Ovary (tissue), 7 donors: ENCODE measurements at regions not wholly inside any gene's neighbourhood (a gene's known extent, or its start where the extent isn't known, plus 50 kb on each side); places are given as distances from the start of the nearest gene placed in this dataset.
"Not testable (repeated sequence)": the region's sequence is repeated elsewhere in the genome, so short reads cannot be mapped to it uniquely, and the experiment has no call there.

ENCODE experiments used
- DNase-seq, 5 donors: peaks; one replicate each; pipeline ENCODE4 v3.0.0-alpha.2; 2019 to 2020
- H3K27ac ChIP-seq, 2 donors: fragments of 200-600 bp; one replicate each; pipeline versions ENCODE4 v1.5.1 to v1.8.0; 2019 to 2022
- H3K27me3 ChIP-seq: fragments of 200-600 bp; one replicate; pipeline ENCODE4 v1.8.0; 2022
- H3K36me3 ChIP-seq: fragments of 200-600 bp; sonication (generic); one replicate; pipeline ENCODE4 v1.5.1; 2019
- H3K4me1 ChIP-seq: one replicate; pipeline ENCODE4 v1.8.1; 2013; ENCODE audit warnings: mild to moderate bottlenecking, moderate library complexity; ENCODE audit not compliant: insufficient read depth
- H3K4me3 ChIP-seq: fragments of 200-600 bp; sonication (generic); one replicate; pipeline ENCODE4 v1.5.1; 2017
- H3K9me3 ChIP-seq, 2 donors: fragments of 200-600 bp in 1 of 2; sonication (generic) in 1 of 2; one replicate each; pipeline versions ENCODE4 v1.5.1 to v1.8.1; 2013 to 2019; ENCODE audit warnings: mild to moderate bottlenecking in 1 of 2, moderate library complexity in 1 of 2
- EP300 ChIP-seq: sonication (generic); formaldehyde crosslinking; IDR thresholded peaks from one replicate; pipeline ENCODE4 v1.6.1; 2017; ENCODE audit warnings: antibody characterized with exemption
- POLR2A ChIP-seq: fragments of 450-650 bp; IDR thresholded peaks from one replicate; pipeline ENCODE4 v1.6.1; 2017; ENCODE audit warnings: antibody characterized with exemption, mild to moderate bottlenecking, moderate library complexity
- WGBS, 3 donors: extraction: QIAGEN DNeasy Blood & Tissue Kit in 1 of 3; methylation state at CpG; one replicate each; pipeline versions ENCODE4 v1.1.5 to v1.1.7; 2013 to 2017; 5-methylcytosine and 5-hydroxymethylcytosine counted together
- intact Hi-C, 4 donors: fragments of 100-400 bp; cut with DNase I; formaldehyde crosslinking; loops; one replicate each; pipeline versions ENCODE4 v1.11.0 to v1.15.1; 2022 to 2023
- TF ChIP-seq, protein P1 (sequence below), 3 donors: fragments of 450-650 bp in 2 of 3; fragments of 200-600 bp in 1 of 3; IDR thresholded peaks; one replicate each; pipeline versions ENCODE4 v1.5.1 to v1.8.0; 2016 to 2022; ENCODE audit warnings: antibody characterized with exemption in 3 of 3, mild to moderate bottlenecking in 1 of 3
- donor health status: DM: no; HTN: no; CAD: no; lungs with moderate emphysema.
- donor health status: DM: no; HTN: no; CAD: no.
- donor health status: Bipolar disorder and iron deficiency.
- donor health status: DM: no; HTN: no; CAD: no.
- donor health status: DM: yes; HTN: yes; CAD: no.

DNA sequence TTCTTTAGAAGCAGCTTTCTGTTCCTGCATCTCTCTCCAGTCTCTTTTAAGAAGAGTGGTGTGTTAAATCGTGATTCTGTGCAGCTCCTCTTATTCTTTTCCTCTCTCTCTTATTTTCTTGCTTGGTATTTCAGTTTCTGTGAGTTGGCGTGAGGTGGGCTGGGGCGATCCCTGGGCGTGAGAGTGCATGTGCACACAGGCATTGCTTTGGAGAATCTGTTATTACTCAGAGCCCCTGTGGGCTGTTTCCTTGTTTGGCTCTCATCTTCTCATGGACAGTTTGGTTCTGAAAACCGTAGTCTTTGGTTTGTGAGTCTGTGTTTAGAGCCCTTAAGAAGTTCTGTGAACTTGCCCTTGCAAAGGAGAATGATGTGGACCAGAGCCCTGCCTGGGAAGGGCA is 97.2 kb upstream of the CLNK start:
- no peaks in the 10 kb centered on the region for H3K27me3 ChIP-seq
- intact Hi-C loops = no loop called here
- H3K9me3 ChIP-seq = no peaks in the 10 kb centered on the region
- DNase-seq = no peak
- TF ChIP-seq, protein P1, sequence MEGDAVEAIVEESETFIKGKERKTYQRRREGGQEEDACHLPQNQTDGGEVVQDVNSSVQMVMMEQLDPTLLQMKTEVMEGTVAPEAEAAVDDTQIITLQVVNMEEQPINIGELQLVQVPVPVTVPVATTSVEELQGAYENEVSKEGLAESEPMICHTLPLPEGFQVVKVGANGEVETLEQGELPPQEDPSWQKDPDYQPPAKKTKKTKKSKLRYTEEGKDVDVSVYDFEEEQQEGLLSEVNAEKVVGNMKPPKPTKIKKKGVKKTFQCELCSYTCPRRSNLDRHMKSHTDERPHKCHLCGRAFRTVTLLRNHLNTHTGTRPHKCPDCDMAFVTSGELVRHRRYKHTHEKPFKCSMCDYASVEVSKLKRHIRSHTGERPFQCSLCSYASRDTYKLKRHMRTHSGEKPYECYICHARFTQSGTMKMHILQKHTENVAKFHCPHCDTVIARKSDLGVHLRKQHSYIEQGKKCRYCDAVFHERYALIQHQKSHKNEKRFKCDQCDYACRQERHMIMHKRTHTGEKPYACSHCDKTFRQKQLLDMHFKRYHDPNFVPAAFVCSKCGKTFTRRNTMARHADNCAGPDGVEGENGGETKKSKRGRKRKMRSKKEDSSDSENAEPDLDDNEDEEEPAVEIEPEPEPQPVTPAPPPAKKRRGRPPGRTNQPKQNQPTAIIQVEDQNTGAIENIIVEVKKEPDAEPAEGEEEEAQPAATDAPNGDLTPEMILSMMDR (IDR thresholded peaks at IDR 0.05) = no peak
- TF ChIP-seq POLR2A (no peak), EP300 (no peak)
- H3K4me3 ChIP-seq = no peak overlapping the region
- 18 to 43% (median 33%) methylated on average over 5 of the region's 5 CpGs for WGBS, 3 donors
- H3K27ac ChIP-seq = no peak overlapping the region
- peaks cover 6% of the 10 kb centered on the region for H3K4me1 ChIP-seq
- no peaks in the 10 kb centered on the region for H3K36me3 ChIP-seq

DNA sequence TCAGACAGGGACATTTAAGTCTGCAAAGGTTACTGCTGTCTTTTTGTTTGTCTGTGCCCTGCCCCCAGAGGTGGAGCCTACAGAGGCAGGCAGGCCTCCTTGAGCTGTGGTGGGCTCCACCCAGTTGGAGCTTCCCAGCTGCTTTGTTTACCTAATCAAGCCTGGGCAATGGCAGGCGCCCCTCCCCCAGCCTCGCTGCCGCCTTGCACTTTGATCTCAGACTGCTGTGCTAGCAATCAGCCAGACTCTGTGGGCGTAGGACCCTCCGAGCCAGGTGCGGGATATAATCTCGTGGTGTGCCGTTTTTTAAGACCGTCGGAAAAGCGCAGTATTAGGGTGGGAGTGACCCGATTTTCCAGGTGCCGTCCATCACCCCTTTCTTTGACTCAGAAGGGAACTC is 96.2 kb upstream of the CLNK start:
- 94 to 95% (median 95%) methylated on average over 13 of the region's 13 CpGs for WGBS, 3 donors
- intact Hi-C loops = not testable (repeated sequence)

DNA sequence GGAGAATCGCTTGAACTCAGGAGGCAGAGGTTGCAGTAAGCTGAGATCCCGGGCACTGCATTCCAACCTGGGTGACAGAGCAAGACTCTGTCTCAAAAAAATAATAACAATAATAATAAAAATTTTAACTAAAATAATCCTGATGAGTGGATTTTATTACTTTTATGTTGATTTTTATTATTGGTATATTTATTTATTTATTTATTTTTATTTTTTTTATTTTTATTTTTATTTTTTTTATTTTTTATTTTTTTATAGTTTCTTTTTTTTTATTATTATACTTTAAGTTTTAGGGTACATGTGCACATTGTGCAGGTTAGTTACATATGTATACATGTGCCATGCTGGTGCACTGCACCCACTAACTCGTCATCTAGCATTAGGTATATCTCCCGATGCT is 90.6 kb upstream of the CLNK start:
- intact Hi-C loops, H3K4me3 ChIP-seq, H3K36me3 ChIP-seq, H3K27me3 ChIP-seq, DNase-seq, H3K27ac ChIP-seq, H3K4me1 ChIP-seq, H3K9me3 ChIP-seq: not testable (repeated sequence)
- 88 to 100% (median 94%) methylated on average over 3 to 4 of the region's 4 CpGs for WGBS, 3 donors

More for the DNA sequence above, 96.2 kb upstream of the CLNK start:
- not testable (repeated sequence) for H3K4me1 ChIP-seq, H3K27ac ChIP-seq, H3K27me3 ChIP-seq, H3K9me3 ChIP-seq, DNase-seq, H3K4me3 ChIP-seq, H3K36me3 ChIP-seq

DNA sequence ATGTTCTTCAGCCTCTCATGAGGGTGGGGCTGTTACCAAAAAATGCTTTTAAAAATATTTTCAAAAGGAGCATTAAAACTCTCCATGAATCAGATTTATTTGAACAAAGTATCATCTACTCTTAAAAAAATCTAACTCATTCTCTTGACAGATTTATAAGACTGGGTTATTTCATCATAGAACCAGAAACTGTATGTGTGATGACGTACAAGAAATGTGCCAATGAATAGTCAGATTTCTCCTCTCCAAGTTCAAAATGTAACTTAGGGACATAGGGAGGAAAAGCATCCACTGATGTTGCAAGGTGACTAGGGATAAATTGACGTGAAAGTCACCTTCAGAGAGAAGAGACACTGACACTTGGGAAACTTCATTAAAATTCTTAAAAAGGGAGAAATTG is 89.1 kb upstream of the CLNK start:
- H3K4me1 ChIP-seq = no peaks in the 10 kb centered on the region
- no peak for DNase-seq
- H3K27ac ChIP-seq = no peak overlapping the region
- intact Hi-C loops = no loop called here
- H3K9me3 ChIP-seq = no peaks in the 10 kb centered on the region
- 88 to 90% (median 90%) methylated on average over 2 of the region's 2 CpGs for WGBS, 3 donors
- no peaks in the 10 kb centered on the region for H3K36me3 ChIP-seq
- no peaks in the 10 kb centered on the region for H3K27me3 ChIP-seq
- H3K4me3 ChIP-seq = no peak overlapping the region
- TF ChIP-seq, protein P1 (IDR thresholded peaks at IDR 0.05) = no peak
- TF ChIP-seq EP300 (no peak), POLR2A (no peak)

DNA sequence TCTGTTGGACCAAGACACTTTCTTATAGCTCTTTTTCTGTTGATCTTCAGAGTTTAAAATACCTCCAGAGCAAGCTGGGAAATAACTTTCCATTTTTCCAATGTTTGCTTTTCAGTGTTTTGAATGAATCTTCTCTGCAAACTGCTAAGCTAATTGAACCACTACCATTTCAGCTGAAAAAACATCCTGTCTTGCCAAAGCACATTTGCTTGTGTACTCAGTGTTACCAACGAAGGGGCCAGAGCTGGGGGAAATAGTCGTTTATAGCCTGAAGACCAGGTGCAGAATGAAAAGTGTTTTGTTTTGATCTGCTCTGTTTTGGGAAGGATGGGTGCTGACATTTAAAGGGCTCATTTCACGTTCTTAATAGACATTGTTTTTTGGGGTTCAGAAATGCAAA is 88.4 kb upstream of the CLNK start:
- Histone ChIP-seq H3K9me3 (no peaks in the 10 kb centered on the region), H3K27me3 (no peaks in the 10 kb centered on the region), H3K27ac (no peak overlapping the region), H3K36me3 (no peaks in the 10 kb centered on the region), H3K4me3 (no peak overlapping the region), H3K4me1 (no peaks in the 10 kb centered on the region)
- WGBS, 3 donors = 10 to 15% (median 13%) methylated on average over 3 of the region's 3 CpGs
- TF ChIP-seq POLR2A = no peak
- TF ChIP-seq, protein P1 (IDR thresholded peaks at IDR 0.05) = no peak
- TF ChIP-seq EP300 = no peak
- intact Hi-C loops = no loop called here
- no peak for DNase-seq

DNA sequence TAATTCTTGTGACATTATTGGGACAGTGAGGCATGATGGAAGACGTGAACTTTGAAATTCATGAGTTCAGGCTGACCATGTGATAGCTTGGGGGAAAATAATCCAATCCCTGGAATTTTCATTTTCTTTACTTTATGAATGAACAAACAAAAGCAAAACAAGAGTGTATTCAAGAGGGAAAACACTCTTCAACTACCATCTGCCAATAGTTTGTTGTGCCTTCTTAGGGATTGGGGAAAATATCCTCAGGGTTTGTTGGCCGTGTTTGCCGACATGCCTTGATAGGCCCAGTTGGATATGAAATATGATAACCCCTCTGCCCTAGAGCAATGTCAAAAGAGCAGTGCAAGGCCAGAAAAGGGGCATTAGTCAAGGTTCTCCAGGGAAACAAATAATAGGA is 80.8 kb upstream of the CLNK start:
- intact Hi-C loops = no loop called here

More for the DNA sequence above, 80.8 kb upstream of the CLNK start:
- no peak for DNase-seq
- 82 to 84% (median 83%) methylated on average over 3 of the region's 3 CpGs for WGBS, 3 donors
- TF ChIP-seq, protein P1 (IDR thresholded peaks at IDR 0.05) = no peak
- TF ChIP-seq POLR2A = no peak
- TF ChIP-seq EP300 = no peak
- H3K9me3 ChIP-seq = no peaks in the 10 kb centered on the region
- no peaks in the 10 kb centered on the region for H3K27me3 ChIP-seq
- no peaks in the 10 kb centered on the region for H3K36me3 ChIP-seq
- no peak overlapping the region for H3K4me3 ChIP-seq
- no peaks in the 10 kb centered on the region for H3K4me1 ChIP-seq
- no peak overlapping the region for H3K27ac ChIP-seq
